Activated T-helper 17 cell treated with anti-CD3 and anti-CD28 coated beads, Interleukin-2, amount 50 U/mL, for 72 hours (primary cell): ENCODE measurements at regions not wholly inside any gene's neighbourhood (a gene's known extent, or its start where the extent isn't known, plus 50 kb on each side); places are given as distances from the start of the nearest gene placed in this dataset.
"Not testable (repeated sequence)": the region's sequence is repeated elsewhere in the genome, so short reads cannot be mapped to it uniquely, and the experiment has no call there.

Experiments
- ATAC-seq: fragments of 150-1000 bp; cut with Tn5 transposase; replicated peaks from 2 replicates; pipeline ENCODE4 v1.10.0; 2021; ENCODE audit warnings: mild to moderate bottlenecking, moderate library complexity
- H3K27ac Mint-ChIP-seq: one replicate; pipeline ENCODE4 v1.8.0; 2022; ENCODE audit warnings: mixed read lengths
- H3K27me3 Mint-ChIP-seq: one replicate; pipeline ENCODE4 v1.8.0; 2022; ENCODE audit warnings: mixed read lengths
- H3K36me3 Mint-ChIP-seq: one replicate; pipeline ENCODE4 v1.8.0; 2022; ENCODE audit warnings: low read depth, mild to moderate bottlenecking, mixed read lengths
- H3K4me1 Mint-ChIP-seq: one replicate; pipeline ENCODE4 v1.8.0; 2022; ENCODE audit warnings: mixed read lengths
- H3K4me3 Mint-ChIP-seq: one replicate; pipeline ENCODE4 v1.8.0; 2022; ENCODE audit warnings: mild to moderate bottlenecking, mixed read lengths
- H3K9me3 Mint-ChIP-seq: one replicate; pipeline ENCODE4 v1.8.0; 2022; ENCODE audit warnings: mixed read lengths

- Mint-ChIP-seq H3K9me3 (peaks cover 8% of the 10 kb centered on the region), H3K27me3 (no peaks in the 10 kb centered on the region), H3K4me1 (no peaks in the 10 kb centered on the region), H3K36me3 (no peaks in the 10 kb centered on the region), H3K4me3 (no peak overlapping the region), H3K27ac (no peak overlapping the region)
- ATAC-seq, result no peak
These were observed 738.2 kb downstream of the COL12A1 start for GRCh38 chr6:74467533-74468215.

GRCh38 chr6:74466572-74466971 lies 739.3 kb downstream of the COL12A1 start:
- H3K27ac Mint-ChIP-seq, result no peak overlapping the region
- no peak overlapping the region for H3K4me3 Mint-ChIP-seq
- no peak for ATAC-seq
- H3K4me1 Mint-ChIP-seq, result no peaks in the 10 kb centered on the region
- H3K9me3 Mint-ChIP-seq, result peaks cover 12% of the 10 kb centered on the region
- H3K36me3 Mint-ChIP-seq, result no peaks in the 10 kb centered on the region
- no peaks in the 10 kb centered on the region for H3K27me3 Mint-ChIP-seq

- H3K4me3 Mint-ChIP-seq, result no peak overlapping the region
These were observed 746.6 kb downstream of the COL12A1 start for GRCh38 chr6:74459260-74459659.

GRCh38 chr6:74458536-74458935 lies 747.3 kb downstream of the COL12A1 start:
- Mint-ChIP-seq H3K27ac (no peak overlapping the region), H3K9me3 (peaks cover 9% of the 10 kb centered on the region), H3K4me1 (no peaks in the 10 kb centered on the region), H3K27me3 (no peaks in the 10 kb centered on the region), H3K36me3 (no peaks in the 10 kb centered on the region), H3K4me3 (no peak overlapping the region)
- no peak for ATAC-seq

More at GRCh38 chr6:74459260-74459659, 746.6 kb downstream of the COL12A1 start:
- no peak overlapping the region for H3K27ac Mint-ChIP-seq
- ATAC-seq, result no peak
- peaks cover 9% of the 10 kb centered on the region for H3K9me3 Mint-ChIP-seq
- no peaks in the 10 kb centered on the region for H3K27me3 Mint-ChIP-seq
- no peaks in the 10 kb centered on the region for H3K4me1 Mint-ChIP-seq
- H3K36me3 Mint-ChIP-seq, result no peaks in the 10 kb centered on the region

- no peak overlapping the region for H3K27ac Mint-ChIP-seq
- ATAC-seq, result no peak
- H3K36me3 Mint-ChIP-seq, result no peaks in the 10 kb centered on the region
- no peak overlapping the region for H3K4me3 Mint-ChIP-seq
- H3K27me3 Mint-ChIP-seq, result no peaks in the 10 kb centered on the region
- H3K9me3 Mint-ChIP-seq, result peaks cover 4% of the 10 kb centered on the region
- no peaks in the 10 kb centered on the region for H3K4me1 Mint-ChIP-seq
These were observed 750.1 kb downstream of the COL12A1 start for GRCh38 chr6:74455786-74456185.

- H3K4me1 Mint-ChIP-seq, result no peaks in the 10 kb centered on the region
These were observed 753.9 kb downstream of the COL12A1 start for GRCh38 chr6:74451953-74452352.

GRCh38 chr6:74448850-74449249 lies 752.8 kb downstream of the CD109 start:
- no peak overlapping the region for H3K4me3 Mint-ChIP-seq
- no peaks in the 10 kb centered on the region for H3K27me3 Mint-ChIP-seq
- no peaks in the 10 kb centered on the region for H3K4me1 Mint-ChIP-seq
- no peaks in the 10 kb centered on the region for H3K36me3 Mint-ChIP-seq
- no peak for ATAC-seq
- H3K27ac Mint-ChIP-seq, result no peak overlapping the region
- H3K9me3 Mint-ChIP-seq, result peaks cover 11% of the 10 kb centered on the region

More at GRCh38 chr6:74451953-74452352, 753.9 kb downstream of the COL12A1 start:
- H3K4me3 Mint-ChIP-seq, result no peak overlapping the region
- H3K27ac Mint-ChIP-seq, result no peak overlapping the region
- no peaks in the 10 kb centered on the region for H3K36me3 Mint-ChIP-seq
- peaks cover 12% of the 10 kb centered on the region for H3K9me3 Mint-ChIP-seq
- H3K27me3 Mint-ChIP-seq, result no peaks in the 10 kb centered on the region
- no peak for ATAC-seq

- Mint-ChIP-seq H3K36me3 (no peaks in the 10 kb centered on the region), H3K9me3 (peaks cover 11% of the 10 kb centered on the region), H3K27ac (no peak overlapping the region), H3K27me3 (no peaks in the 10 kb centered on the region), H3K4me1 (no peaks in the 10 kb centered on the region), H3K4me3 (no peak overlapping the region)
- no peak for ATAC-seq
These were observed 751.0 kb downstream of the CD109 start for GRCh38 chr6:74447013-74447412.

GRCh38 chr6:74439123-74439811 lies 743.3 kb downstream of the CD109 start:
- Mint-ChIP-seq H3K4me1 (no peaks in the 10 kb centered on the region), H3K27me3 (no peaks in the 10 kb centered on the region), H3K9me3 (no peaks in the 10 kb centered on the region), H3K27ac (no peak overlapping the region), H3K36me3 (no peaks in the 10 kb centered on the region), H3K4me3 (no peak overlapping the region)
- no peak for ATAC-seq

GRCh38 chr6:74438395-74438794 lies 742.4 kb downstream of the CD109 start:
- H3K4me1 Mint-ChIP-seq, H3K9me3 Mint-ChIP-seq, H3K36me3 Mint-ChIP-seq, H3K27ac Mint-ChIP-seq, H3K4me3 Mint-ChIP-seq, ATAC-seq, H3K27me3 Mint-ChIP-seq: not testable (repeated sequence)

GRCh38 chr6:74434171-74434570 lies 738.2 kb downstream of the CD109 start:
- no peaks in the 10 kb centered on the region for H3K36me3 Mint-ChIP-seq
- no peaks in the 10 kb centered on the region for H3K27me3 Mint-ChIP-seq
- no peak for ATAC-seq
- no peaks in the 10 kb centered on the region for H3K9me3 Mint-ChIP-seq
- H3K27ac Mint-ChIP-seq, result no peak overlapping the region
- no peaks in the 10 kb centered on the region for H3K4me1 Mint-ChIP-seq
- H3K4me3 Mint-ChIP-seq, result no peak overlapping the region

GRCh38 chr6:74431873-74432580 lies 736.0 kb downstream of the CD109 start:
- H3K4me3 Mint-ChIP-seq, result no peak overlapping the region
- no peak overlapping the region for H3K27ac Mint-ChIP-seq
- H3K9me3 Mint-ChIP-seq, result no peaks in the 10 kb centered on the region
- H3K27me3 Mint-ChIP-seq, result no peaks in the 10 kb centered on the region
- H3K4me1 Mint-ChIP-seq, result no peaks in the 10 kb centered on the region
- H3K36me3 Mint-ChIP-seq, result no peaks in the 10 kb centered on the region
- ATAC-seq, result no peak

- peaks cover 13% of the 10 kb centered on the region for H3K9me3 Mint-ChIP-seq
- H3K4me3 Mint-ChIP-seq, result no peak overlapping the region
- H3K27me3 Mint-ChIP-seq, result no peaks in the 10 kb centered on the region
- H3K4me1 Mint-ChIP-seq, result no peaks in the 10 kb centered on the region
- no peak for ATAC-seq
- no peak overlapping the region for H3K27ac Mint-ChIP-seq
- H3K36me3 Mint-ChIP-seq, result no peaks in the 10 kb centered on the region
These were observed 724.2 kb downstream of the CD109 start for GRCh38 chr6:74420221-74420620.

GRCh38 chr6:74415056-74415455 lies 719.1 kb downstream of the CD109 start:
- Mint-ChIP-seq H3K4me3 (no peak overlapping the region), H3K27ac (no peak overlapping the region), H3K9me3 (no peaks in the 10 kb centered on the region), H3K27me3 (no peaks in the 10 kb centered on the region), H3K36me3 (no peaks in the 10 kb centered on the region), H3K4me1 (no peaks in the 10 kb centered on the region)
- ATAC-seq, result no peak

GRCh38 chr6:74410630-74411029 lies 714.6 kb downstream of the CD109 start:
- Mint-ChIP-seq H3K4me1 (no peaks in the 10 kb centered on the region), H3K27me3 (no peaks in the 10 kb centered on the region), H3K27ac (no peak overlapping the region), H3K4me3 (no peak overlapping the region), H3K9me3 (no peaks in the 10 kb centered on the region), H3K36me3 (no peaks in the 10 kb centered on the region)
- ATAC-seq, result no peak
